ENCODE measurements at regions not wholly inside any gene's neighbourhood (a gene's known extent, or its start where the extent isn't known, plus 50 kb on each side); places are given as distances from the start of the nearest gene placed in this dataset.

- TF ChIP-seq CTCF (IDR thresholded peaks at IDR 0.05) (no peak), POLR2A (IDR thresholded peaks at IDR 0.05) (no peak)
Observed at GRCh38 chr15:47376190-47376589, 341.1 kb upstream of the SEMA6D start.

Measured in thyroid gland (tissue), 4 donors.